GM19240 (cell line): ENCODE measurements at regions not wholly inside any gene's neighbourhood (a gene's known extent, or its start where the extent isn't known, plus 50 kb on each side); places are given as distances from the start of the nearest gene placed in this dataset.
A peak's percentile ranks its signal among the peaks of the same experiment; 100 is the strongest.

Experiments used
- DNase-seq: peaks from one replicate; pipeline ENCODE4 v3.0.0; 2011; ENCODE audit warnings: low spot score; ENCODE audit not compliant: insufficient read length

DNA sequence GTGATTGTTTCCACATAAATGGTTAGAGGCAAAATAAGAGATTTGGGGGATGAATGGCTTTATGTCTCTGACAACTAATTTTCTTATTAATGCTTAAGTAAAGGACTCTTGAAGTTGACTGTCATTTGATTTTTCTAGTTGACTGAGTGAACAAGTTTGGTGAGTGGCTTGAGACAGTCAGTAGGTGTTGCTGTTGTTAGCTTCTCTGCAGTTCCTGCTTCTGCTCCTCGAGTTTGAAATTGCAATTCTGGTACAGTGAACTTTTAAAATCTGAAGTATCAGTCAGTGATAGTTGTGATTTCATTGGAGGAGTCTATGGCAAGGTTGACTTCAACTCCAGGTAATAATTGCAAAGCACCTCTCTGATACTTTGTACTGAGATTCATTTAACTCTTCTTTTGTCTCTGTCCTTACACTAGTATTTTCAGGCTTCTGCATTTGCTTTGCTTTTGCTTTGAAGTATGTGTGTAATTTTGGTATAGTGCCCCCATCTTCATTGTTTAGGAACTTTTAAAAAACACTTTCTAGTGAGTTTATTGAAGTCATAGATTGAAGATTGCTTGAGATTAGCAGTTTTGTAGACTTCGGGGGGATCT, 415.5 kb downstream of the PCNX1 start:
- peak; percentile 17 for DNase-seq

DNA sequence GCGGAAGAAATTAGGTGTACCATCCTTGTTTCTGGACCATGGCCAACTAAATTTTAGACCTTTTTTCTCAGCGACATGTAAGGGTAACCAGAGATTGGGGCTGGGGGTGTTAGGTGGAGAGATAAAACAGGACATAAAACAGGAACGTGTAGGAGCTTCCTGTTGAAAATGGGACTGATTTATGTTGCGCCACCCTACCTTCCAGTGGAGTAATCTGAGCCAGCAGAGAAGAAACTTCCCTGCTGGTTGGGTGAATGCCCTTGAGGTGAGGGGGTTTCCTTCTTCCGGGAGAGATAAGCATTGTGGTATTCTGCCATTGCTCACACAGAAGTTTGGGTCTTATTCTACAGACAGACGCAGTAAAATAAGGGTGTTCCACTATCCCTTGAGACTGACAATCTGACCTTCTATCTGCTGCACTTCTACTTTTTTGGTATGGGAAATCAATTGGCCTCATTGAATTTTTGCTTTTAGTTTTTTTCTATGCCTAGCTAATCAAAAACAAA, 417.6 kb downstream of the PCNX1 start:
- DNase-seq = no peak

DNA sequence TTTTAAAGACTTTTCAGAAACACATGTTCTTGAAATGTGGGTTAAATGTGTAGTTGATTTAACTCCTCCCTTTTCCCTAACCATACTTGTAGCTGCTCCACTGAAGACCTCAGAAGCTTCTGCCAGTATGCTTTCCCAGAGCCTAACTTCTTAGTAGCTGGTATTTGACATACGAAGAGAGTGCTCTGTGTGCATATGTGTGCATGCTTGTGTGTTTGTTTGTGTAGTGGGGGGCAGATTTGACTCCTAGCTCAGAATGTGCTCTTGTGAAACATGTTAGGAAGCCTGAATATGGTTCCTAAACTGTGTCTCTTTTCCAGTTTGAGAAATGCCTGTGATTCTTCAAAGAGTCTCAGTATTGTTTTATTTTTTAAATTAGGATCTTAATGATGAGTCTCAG, 420.4 kb downstream of the PCNX1 start:
- no peak for DNase-seq

DNA sequence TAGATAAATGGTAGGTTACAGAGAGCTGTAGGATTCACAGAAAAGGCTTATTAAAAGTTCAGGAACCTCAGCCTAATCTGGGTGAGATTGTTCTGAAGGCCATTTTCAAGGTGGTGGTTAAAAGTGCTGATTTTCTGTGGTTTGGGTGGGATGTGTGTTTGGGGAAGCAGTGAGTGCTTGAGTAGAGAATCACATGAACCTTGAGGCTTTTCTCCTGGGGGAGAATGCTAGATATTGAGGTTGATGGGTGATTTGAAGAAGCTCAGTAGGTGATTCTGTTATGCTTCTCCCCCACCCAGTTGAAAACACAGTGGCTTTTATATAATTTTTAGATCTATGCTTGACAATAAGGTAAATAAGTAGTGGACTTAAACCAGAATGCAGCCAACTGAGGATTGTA, 420.9 kb downstream of the PCNX1 start:
- no peak for DNase-seq

DNA sequence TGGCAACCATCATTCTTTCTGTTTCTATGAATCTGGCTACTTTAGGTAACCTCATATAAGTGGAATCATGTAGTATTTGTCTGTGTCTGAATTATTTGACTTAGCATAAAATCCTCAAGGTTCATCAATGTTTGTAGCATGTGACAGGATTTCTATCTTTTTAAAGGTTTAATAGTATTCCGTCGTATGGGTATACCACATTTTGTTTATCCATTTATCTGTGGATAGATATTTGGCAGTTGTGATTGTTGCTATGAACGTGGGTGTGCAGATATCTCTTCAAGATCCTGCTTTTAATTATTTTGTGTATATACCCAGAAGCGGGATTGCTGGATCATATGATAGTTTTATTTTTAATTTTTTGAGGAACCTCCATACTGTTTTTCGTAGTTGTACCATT, 421.7 kb downstream of the PCNX1 start:
- no peak for DNase-seq

DNA sequence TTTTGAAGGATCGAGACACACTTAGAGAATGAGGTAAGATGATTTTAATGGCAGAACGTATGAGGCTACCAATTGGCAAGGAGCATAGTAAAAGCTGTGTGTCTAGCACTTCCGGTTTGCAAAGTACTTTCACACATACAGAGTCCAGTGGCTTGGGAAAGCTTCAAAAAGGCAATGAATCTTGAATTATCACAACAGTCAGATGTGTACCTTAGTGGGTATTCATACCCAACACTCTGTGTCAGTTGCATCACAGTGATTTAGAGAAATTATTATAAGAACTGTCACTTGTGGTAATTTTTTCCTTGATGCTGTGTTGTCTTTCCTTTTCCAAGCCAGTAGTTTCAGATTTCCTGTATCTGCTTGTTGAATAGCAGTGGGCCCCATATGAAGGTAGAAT, 424.1 kb downstream of the PCNX1 start:
- DNase-seq = no peak

DNA sequence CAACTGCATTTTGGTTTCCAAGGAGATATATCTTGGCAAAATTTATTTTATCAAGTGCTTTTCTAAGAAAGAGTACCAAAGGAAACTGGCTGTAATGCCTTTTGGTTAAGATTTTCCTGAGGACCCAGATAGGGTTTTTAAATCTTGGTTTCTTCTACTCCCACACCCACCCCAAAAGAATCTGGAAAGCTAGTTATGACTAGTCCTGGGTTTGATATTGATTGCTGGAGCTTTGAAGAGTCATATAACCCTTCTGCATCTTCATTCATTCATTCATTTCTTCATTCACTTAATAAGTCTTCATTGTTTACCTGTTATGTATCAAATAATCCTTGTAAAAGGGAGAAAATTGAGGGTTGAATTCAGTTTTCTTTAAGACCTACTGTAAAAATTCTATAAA, 425.2 kb downstream of the PCNX1 start:
- DNase-seq = no peak

DNA sequence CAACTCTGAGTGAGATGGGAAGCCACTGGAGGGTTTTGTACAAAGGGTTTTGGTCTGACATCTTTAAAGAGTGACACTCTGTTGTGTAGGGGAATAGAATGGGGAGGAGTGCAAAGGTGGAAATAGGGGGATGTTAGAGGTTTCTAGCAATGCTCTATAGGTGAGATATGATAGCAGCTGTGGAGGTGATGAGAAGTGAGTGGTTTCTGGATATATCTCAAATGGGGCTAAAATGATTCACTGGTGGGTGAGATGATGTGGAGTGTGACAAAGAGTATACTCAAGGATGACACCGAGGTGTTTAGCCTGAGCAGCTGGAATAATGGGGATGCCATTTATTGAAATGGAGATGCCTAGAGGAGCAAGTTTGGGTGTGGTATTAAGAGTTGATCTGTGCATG, 426.4 kb downstream of the PCNX1 start:
- DNase-seq = no peak

DNA sequence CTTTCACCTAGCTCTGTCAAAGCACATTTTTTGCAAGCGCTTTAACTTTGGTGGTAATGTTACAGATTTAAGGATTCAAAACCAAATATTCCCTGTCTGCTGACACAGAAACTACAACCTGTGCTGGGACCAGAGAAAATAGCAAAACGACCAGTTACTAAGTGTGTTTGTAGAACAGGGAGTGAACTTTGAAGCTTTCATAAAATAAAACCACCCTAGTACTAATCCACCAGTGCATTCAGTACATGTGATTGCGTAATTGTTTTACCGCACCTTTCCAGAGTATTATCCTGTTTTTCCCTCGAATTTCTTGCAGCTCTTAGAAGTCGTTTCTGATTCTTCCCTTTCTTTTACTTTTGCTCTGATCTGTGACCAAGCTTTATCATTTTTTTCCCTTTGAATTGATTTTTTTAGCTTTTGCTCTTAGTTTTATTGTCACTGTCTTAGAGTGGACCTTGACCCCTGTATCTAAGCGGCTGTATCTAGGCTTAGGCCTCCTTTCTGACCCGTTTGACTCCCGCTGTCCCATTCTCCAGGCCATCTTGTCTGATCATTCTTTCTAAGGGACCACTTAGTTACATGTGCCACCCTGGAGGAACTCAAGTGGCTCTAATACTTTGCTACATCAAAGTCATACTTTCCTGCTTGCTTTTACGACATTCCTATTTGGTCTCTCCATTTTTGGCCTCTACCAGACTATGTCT, 429.4 kb downstream of the PCNX1 start:
- DNase-seq = no peak

DNA sequence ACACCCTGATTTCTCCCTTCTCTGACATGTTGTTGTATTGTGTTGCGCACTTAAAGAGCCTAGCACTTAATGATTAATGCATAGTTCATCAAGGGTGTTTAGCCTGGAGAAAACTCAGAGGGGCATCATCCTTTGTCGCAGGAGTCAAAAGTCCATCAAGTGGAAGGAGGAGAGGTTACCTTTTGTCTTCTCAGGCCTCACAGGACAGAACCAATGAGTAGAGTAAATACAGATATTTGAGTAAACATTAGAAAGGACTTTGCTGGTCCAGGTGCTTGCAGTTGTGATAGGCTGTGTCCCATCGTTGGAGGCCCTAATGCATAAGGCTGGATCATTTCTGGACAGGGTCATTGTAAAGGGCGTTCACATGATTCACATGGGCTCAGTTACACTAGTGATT, 430.9 kb downstream of the PCNX1 start:
- DNase-seq = no peak

DNA sequence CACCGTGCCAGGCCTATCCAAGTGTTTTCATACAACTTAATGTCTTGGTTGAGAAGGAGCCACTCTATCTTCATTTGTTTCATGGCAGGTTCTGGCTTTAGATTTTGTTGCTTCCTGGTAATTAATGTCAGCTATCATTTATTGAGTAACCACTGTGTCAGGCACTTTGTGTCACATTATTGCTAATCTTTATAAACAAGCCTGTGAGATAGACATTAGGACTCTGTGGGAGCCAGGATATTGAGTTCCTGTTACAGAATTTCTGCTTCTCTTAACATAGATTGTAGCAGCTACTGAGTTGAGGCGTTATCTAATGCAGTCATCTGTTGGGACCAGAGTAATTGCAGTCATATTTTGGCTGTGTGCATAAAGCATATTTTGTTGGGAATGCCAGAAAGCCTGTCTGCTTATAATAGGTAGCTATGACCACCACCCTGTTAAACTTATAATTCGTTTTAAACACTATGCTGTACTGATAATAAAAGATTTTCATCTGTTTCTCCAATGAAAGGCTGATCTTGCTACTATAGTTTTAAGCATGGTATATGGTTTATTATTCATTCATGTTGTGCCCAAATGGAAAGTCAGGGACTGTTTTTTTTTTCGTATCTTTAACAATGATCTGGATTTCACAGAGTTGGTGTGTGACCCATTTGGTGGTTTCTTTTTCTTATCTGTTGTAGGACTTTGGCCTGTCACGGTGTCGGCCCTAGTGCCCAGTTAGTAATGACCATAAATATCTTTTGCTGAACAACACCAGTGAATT, 432.6 kb downstream of the PCNX1 start:
- DNase-seq = no peak

DNA sequence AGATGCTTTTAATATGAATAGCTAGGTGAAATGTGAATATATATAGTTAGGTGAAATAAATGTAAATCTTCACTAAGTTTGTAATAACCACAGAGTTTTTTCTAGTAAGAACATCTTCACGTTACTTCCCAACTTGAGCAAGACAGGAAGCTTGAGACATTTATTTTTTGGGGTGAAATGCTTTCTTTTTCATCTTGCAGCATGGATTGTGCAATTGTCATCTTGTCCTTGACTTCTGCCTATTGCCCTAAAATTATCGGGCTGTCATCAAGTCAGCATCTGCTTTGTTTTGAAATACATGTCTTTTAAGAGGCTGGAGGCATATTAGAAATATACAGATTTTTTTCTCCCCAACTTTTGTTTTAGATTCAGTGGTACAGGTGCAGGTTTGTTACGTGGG, 433.9 kb downstream of the PCNX1 start:
- DNase-seq = no peak

DNA sequence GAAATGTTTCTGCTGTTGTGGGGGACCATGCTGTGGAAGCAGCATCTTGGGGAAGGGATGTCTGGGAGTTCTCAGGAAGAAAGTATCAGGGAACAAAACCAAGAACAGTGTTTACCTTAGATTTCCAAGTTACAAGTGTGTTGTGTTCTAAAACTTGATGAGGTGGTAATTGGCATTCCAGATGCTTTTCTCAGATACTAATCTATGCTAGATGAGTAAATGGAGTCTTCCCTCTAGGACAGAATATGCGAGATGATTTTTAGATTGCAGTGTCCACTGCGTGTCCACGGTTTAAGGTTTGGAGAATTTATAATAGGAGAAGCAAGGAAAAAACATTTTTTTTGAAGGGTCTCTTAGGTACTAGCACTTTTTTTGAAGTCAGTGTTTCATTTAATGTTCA, 436.5 kb downstream of the PCNX1 start:
- no peak for DNase-seq

DNA sequence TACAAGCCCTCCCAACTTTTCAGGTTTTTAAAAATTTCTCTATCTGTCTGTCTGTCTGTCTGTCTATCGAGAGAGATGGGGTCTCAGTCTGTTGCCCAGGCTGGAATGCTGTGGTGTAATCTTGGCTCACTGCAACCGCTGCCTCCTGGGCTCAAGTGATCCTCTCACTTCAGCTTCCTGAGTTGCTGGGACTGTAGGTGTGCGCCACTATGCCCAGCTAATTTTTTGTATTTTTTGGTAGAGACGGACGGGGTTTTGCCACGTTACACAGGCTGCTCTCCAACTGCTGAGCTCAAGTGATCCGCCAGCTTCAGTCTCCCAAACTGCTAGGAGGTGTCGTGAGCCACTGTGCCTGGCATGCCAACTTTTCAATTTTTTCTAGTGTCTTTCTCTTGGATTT, 437.2 kb downstream of the PCNX1 start:
- DNase-seq = no peak

DNA sequence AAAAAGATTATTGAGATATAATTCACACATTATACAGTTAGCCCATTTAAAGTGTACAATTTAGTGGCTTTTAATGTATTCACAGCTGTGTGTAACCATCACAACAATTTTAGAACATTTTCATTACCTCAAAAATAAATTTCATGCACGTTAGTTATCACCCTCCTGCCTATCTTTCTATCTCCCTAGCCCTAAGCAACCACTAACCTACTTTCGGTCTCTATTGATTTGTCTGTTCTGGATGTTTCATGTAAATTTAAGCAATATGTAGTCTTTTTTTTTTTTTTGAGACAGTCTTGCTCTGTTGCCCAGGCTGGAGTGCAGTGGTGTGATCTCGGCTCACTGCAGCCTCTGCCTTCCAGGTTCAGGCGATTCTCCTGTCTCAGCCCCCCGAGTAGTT, 439.4 kb downstream of the PCNX1 start:
- DNase-seq = no peak

DNA sequence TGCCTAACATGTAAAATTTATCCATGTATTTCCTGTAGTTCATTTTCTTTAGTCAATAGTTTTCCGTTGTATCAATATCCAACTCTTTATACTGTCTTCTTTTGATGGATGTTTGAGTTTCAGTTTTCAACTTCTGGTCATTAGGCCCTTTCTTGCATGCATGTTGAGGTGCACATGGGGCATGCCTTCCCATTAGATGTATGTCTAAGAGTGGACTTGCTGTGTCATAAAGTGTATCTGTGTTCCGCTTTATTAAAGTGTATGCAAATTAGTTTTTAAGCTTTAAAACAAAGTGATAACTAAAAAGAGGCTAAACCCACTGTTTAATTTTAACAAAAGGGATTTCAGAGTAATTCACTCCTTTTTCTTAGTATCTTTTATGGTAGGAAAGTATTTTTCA, 441.1 kb downstream of the PCNX1 start:
- no peak for DNase-seq

DNA sequence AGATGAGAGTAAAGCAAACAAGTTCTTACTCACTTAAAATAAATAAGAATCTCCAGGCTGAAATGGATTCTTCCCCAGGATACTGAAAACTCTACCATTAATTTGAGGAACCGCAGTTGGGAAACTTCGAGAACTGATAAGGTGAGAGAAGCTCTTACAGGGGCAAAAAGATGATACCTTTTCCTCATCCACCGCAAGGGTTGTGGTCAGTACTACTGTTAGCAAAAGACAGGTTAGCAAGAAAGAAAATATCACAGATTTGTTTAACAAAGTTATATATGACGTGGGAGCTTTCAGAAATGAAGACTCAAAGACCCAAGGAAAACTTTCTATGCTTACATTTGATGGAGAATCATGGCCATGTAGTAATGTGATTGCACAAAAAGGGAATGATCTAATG, 441.6 kb downstream of the PCNX1 start:
- no peak for DNase-seq

DNA sequence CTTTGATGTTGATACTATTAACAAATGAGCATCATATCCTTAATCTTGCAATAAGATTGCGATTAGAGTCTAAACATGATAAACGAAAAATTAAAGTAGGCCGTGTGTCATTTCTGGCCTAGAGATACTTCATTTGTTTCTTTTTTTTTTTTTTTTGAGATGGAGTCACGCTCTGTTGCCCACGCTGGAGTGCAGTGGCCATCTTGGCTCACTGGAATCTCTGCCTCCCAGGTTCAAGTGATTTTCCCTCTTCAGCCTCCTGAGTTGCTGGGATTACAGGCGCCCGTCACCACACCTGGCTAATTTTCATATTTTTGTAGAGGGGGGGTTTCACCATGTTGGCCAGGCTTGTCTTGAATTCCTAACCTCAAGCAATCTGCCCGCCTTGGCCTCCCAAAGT, 446.9 kb downstream of the PCNX1 start:
- no peak for DNase-seq

DNA sequence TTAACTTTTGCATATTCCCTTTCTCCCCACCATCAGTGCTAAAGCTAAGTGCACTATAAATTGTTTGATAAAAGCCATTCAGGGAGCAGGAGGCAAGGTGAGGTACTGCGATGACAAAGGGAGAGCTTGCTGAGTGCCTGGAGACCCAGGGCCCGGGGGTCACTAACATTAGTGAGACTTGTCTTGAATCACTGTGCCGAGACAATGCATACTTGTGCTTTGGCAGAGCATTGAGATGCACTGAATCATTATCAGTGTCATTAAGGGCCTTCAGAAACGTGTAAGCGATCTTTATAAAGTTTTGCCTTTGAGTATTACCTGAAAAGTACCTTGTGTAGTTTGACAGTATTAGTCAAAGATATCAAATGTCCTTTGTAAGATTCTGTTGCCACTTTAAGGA, 447.5 kb downstream of the PCNX1 start:
- DNase-seq = no peak

DNA sequence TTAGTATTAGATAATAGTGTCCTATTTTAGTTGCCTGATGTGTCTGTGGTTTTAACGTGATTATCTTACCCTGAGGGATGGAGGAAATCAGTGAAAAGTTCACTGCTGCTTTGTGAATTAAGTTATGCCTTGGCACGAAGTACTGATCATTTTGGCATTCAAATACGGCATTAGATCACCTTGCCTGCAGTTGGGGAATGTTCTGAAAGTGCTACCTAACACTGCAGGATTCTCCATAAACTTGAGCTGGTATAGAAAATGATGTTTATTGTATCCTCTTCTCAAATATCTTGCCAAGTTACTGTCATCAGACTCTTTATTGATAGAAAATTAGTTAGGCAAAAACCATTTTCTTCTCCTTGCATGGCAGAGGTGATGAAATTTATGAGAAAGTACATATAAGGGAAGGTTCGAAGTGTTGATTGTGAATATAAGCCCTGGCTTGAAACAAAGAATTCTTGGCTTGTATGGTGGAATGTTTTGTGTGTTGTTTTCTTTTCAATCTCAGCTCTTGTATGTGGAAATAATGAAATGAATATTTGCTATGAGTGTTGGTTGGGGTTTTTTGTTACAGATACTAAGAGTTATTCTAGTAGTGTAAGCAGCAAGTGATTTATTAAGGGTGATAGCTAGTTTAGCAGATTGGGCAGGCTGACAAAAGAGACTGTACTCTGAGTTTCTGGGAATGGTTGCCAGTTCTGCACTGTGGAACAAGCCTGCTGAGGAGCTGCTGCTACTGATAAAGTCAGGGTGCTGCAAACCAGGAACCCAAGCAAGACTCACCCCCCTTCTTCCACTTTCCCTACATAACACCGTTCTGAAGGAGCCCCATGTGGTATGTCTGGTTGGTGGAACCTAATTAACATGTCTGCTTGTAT, 448.3 kb downstream of the PCNX1 start:
- no peak for DNase-seq

DNA sequence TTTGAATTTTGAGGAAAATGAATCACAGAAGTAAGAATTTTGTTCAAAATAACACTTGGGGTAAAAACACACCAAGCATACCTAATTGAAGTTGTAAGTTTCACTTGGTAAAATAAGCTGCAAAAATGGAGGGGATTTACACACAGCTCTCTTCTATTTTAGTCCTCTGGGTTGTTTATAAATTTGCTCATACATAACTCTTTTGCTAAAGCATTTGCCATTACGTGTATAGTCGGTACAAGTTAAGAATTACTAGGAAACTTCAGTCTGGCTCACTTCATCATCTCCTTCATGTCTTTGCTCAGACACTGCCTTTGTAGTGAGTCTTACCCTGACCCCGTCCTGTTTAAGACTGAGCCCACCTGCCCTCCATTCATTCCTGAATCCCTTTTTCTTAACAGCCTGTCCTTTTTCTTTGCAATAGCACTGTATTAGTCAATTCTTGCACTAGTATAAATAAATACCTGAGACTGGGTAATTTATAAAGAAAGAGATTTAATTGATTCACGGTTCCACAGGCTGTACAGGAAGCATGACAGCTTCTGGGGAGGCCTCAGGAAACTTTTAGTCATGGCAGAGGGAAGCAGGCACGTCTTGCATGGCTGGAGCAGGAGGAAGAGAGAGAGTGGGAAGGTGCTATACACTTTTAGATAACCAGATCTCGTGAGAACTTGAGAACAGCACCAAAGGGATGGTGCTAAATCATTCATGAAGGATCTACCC, 451.1 kb downstream of the PCNX1 start:
- DNase-seq = no peak
